Loucy (cell line): ENCODE measurements at regions not wholly inside any gene's neighbourhood (a gene's known extent, or its start where the extent isn't known, plus 50 kb on each side); places are given as distances from the start of the nearest gene placed in this dataset.

Source experiments
- EZH2phosphoT487 ChIP-seq: fragments of 200-600 bp; IDR thresholded peaks from 2 replicates; pipeline ENCODE4 v1.6.1; 2018; ENCODE audit warnings: antibody characterized with exemption, mild to moderate bottlenecking, moderate library complexity, borderline replicate concordance
- TF ChIP-seq, protein P1 (sequence below): fragments of 200-600 bp; sonication (generic); conservative IDR thresholded peaks from 2 replicates; pipeline ENCODE4 v1.5.1; 2014; ENCODE audit warnings: mild to moderate bottlenecking, antibody characterized with exemption, low read length

GRCh38 chr3:27978440-27978839 is 256.3 kb upstream of the EOMES start:
- TF ChIP-seq EZH2phosphoT487: no peak
- TF ChIP-seq, protein P1, sequence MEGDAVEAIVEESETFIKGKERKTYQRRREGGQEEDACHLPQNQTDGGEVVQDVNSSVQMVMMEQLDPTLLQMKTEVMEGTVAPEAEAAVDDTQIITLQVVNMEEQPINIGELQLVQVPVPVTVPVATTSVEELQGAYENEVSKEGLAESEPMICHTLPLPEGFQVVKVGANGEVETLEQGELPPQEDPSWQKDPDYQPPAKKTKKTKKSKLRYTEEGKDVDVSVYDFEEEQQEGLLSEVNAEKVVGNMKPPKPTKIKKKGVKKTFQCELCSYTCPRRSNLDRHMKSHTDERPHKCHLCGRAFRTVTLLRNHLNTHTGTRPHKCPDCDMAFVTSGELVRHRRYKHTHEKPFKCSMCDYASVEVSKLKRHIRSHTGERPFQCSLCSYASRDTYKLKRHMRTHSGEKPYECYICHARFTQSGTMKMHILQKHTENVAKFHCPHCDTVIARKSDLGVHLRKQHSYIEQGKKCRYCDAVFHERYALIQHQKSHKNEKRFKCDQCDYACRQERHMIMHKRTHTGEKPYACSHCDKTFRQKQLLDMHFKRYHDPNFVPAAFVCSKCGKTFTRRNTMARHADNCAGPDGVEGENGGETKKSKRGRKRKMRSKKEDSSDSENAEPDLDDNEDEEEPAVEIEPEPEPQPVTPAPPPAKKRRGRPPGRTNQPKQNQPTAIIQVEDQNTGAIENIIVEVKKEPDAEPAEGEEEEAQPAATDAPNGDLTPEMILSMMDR: no peak
